Liver (tissue), 3 donors: ENCODE measurements at regions not wholly inside any gene's neighbourhood (a gene's known extent, or its start where the extent isn't known, plus 50 kb on each side); places are given as distances from the start of the nearest gene placed in this dataset.

Source experiments
- ATF3 ChIP-seq: IDR thresholded peaks from 2 replicates; pipeline ENCODE4 v1.6.1; 2016; ENCODE audit warnings: antibody characterized with exemption
- EGR1 ChIP-seq, 2 donors: IDR thresholded peaks; 2 replicates each; pipeline ENCODE4 v1.6.1; 2016 to 2018; ENCODE audit warnings: antibody characterized with exemption in 2 of 2, low read depth in 2 of 2
- FOXA1 ChIP-seq: IDR thresholded peaks from 2 replicates; pipeline ENCODE4 v1.6.1; 2016; ENCODE audit warnings: antibody characterized with exemption
- GABPA ChIP-seq, 2 donors: IDR thresholded peaks in 1 of 2; conservative IDR thresholded peaks in 1 of 2; 2 replicates each; pipeline ENCODE4 v1.6.1; 2016; ENCODE audit warnings: antibody characterized with exemption in 2 of 2, mild to moderate bottlenecking in 1 of 2, moderate library complexity in 1 of 2
- JUND ChIP-seq, 2 donors: IDR thresholded peaks; 2 replicates each; pipeline ENCODE4 v1.6.1; 2016; ENCODE audit warnings: antibody characterized with exemption in 2 of 2
- MAX ChIP-seq: IDR thresholded peaks from 2 replicates; pipeline ENCODE4 v1.6.1; 2016; ENCODE audit warnings: antibody characterized with exemption
- RAD21 ChIP-seq, 2 donors: IDR thresholded peaks; 2 replicates each; pipeline ENCODE4 v1.6.1; 2016; ENCODE audit warnings: antibody characterized with exemption in 2 of 2, mild to moderate bottlenecking in 2 of 2
- TAF1 ChIP-seq: conservative IDR thresholded peaks from 2 replicates; pipeline ENCODE4 v1.6.1; 2016; ENCODE audit warnings: antibody characterized with exemption, mild to moderate bottlenecking
- YY1 ChIP-seq: IDR thresholded peaks from 2 replicates; pipeline ENCODE4 v1.6.1; 2016; ENCODE audit warnings: antibody characterized with exemption, mild to moderate bottlenecking
- TF ChIP-seq, protein P1 (sequence below): fragments of 150-350 bp; IDR thresholded peaks from 2 replicates; pipeline ENCODE4 v1.5.1; 2017; ENCODE audit warnings: improper control_type of control experiment, low read depth, low read length; ENCODE audit not compliant: missing input control
- TF ChIP-seq, protein P2 (sequence below): IDR thresholded peaks from 2 replicates; pipeline ENCODE4 v1.6.1; 2016; ENCODE audit warnings: antibody characterized with exemption
- donor health status: healthy.
- donor health status: healthy.

DNA sequence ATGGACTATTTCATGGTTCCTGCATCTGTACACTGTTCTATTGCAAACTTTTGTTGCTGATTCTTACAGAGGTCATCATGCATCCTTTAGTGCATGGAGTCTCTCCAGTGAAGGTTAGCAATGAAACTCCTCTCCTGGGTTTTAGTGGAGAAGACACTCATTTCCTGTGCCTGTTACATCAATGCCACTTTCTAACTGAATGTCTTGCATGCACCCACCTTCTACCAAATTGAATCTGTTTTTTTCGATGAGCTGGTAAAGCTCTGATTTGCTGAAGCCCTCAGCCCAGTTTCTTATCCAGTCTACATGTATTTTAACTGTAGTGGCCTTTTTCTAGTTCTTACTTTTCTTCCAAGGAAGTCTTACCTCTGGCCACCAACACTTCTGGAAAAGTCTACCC, 591.8 kb upstream of the ADAMTS16 start:
- TF ChIP-seq, protein P1, sequence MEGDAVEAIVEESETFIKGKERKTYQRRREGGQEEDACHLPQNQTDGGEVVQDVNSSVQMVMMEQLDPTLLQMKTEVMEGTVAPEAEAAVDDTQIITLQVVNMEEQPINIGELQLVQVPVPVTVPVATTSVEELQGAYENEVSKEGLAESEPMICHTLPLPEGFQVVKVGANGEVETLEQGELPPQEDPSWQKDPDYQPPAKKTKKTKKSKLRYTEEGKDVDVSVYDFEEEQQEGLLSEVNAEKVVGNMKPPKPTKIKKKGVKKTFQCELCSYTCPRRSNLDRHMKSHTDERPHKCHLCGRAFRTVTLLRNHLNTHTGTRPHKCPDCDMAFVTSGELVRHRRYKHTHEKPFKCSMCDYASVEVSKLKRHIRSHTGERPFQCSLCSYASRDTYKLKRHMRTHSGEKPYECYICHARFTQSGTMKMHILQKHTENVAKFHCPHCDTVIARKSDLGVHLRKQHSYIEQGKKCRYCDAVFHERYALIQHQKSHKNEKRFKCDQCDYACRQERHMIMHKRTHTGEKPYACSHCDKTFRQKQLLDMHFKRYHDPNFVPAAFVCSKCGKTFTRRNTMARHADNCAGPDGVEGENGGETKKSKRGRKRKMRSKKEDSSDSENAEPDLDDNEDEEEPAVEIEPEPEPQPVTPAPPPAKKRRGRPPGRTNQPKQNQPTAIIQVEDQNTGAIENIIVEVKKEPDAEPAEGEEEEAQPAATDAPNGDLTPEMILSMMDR = no peak
- TF ChIP-seq MAX = no peak
- no peak for TF ChIP-seq EGR1 (IDR thresholded peaks at IDR 0.05; ENCODE audit: low read depth in 2 of 2)
- TF ChIP-seq, protein P2, sequence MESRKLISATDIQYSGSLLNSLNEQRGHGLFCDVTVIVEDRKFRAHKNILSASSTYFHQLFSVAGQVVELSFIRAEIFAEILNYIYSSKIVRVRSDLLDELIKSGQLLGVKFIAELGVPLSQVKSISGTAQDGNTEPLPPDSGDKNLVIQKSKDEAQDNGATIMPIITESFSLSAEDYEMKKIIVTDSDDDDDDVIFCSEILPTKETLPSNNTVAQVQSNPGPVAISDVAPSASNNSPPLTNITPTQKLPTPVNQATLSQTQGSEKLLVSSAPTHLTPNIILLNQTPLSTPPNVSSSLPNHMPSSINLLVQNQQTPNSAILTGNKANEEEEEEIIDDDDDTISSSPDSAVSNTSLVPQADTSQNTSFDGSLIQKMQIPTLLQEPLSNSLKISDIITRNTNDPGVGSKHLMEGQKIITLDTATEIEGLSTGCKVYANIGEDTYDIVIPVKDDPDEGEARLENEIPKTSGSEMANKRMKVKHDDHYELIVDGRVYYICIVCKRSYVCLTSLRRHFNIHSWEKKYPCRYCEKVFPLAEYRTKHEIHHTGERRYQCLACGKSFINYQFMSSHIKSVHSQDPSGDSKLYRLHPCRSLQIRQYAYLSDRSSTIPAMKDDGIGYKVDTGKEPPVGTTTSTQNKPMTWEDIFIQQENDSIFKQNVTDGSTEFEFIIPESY = no peak
- TF ChIP-seq JUND (IDR thresholded peaks at IDR 0.05) = no peak
- no peak for TF ChIP-seq GABPA (IDR thresholded peaks at IDR 0.05 in 1 of 2, conservative IDR thresholded peaks at IDR 0.05 in 1 of 2)
- no peak for TF ChIP-seq TAF1
- no peak for TF ChIP-seq ATF3
- no peak for TF ChIP-seq RAD21 (IDR thresholded peaks at IDR 0.05)
- no peak for TF ChIP-seq FOXA1
- TF ChIP-seq YY1 = no peak
